ENCODE measurements at regions not wholly inside any gene's neighbourhood (a gene's known extent, or its start where the extent isn't known, plus 50 kb on each side); places are given as distances from the start of the nearest gene placed in this dataset.

- TF ChIP-seq, protein P1, sequence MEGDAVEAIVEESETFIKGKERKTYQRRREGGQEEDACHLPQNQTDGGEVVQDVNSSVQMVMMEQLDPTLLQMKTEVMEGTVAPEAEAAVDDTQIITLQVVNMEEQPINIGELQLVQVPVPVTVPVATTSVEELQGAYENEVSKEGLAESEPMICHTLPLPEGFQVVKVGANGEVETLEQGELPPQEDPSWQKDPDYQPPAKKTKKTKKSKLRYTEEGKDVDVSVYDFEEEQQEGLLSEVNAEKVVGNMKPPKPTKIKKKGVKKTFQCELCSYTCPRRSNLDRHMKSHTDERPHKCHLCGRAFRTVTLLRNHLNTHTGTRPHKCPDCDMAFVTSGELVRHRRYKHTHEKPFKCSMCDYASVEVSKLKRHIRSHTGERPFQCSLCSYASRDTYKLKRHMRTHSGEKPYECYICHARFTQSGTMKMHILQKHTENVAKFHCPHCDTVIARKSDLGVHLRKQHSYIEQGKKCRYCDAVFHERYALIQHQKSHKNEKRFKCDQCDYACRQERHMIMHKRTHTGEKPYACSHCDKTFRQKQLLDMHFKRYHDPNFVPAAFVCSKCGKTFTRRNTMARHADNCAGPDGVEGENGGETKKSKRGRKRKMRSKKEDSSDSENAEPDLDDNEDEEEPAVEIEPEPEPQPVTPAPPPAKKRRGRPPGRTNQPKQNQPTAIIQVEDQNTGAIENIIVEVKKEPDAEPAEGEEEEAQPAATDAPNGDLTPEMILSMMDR (IDR thresholded peaks at IDR 0.05; ENCODE audit: extremely low read depth, insufficient read depth, missing control alignments) = no peak
- in situ Hi-C loops (cut with MboI; ENCODE audit: low pct_unique_long_range_greater_than_20kb, low sequenced_read_pairs, unreplicated experiment) = no loop called here
- DNase-seq (ENCODE audit: low spot score) = no peak
Observed at GRCh38 chr6:166877906-166878305, 78.4 kb downstream of the RNASET2 start.

- in situ Hi-C loops (cut with MboI; ENCODE audit: low pct_unique_long_range_greater_than_20kb, low sequenced_read_pairs, unreplicated experiment) = no loop called here
- TF ChIP-seq, protein P1 (IDR thresholded peaks at IDR 0.05; ENCODE audit: extremely low read depth, insufficient read depth, missing control alignments) = no peak
- no peak for DNase-seq (ENCODE audit: low spot score)
Observed at GRCh38 chr6:166877349-166877748, 79.0 kb downstream of the RNASET2 start.

DNA sequence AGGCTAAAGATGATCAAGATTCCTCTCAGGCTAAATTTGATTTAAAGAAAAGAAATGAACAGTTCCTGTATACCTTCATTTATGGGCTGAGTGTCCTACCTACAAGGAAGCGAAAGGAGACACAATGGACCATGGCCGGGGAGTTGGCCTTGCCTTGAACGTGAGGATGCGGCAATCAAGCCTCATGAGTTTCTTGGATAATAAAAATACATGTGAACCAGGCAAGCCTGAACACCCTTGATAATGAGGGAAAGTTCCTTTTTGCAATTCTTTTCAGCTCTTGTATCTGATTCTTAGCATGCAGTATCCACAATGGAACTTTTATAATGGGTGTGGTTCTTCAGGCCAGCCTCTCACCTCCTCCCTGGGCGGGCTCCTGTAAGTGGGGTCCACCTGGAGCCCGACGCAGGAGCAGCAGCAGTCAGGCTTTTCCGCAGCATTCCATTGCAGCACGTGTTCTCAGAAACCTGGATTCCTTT is 83.8 kb downstream of the RNASET2 start:
- TF ChIP-seq, protein P1 (IDR thresholded peaks at IDR 0.05; ENCODE audit: extremely low read depth, insufficient read depth, missing control alignments) = no peak
- in situ Hi-C loops (cut with MboI; ENCODE audit: low pct_unique_long_range_greater_than_20kb, low sequenced_read_pairs, unreplicated experiment) = no loop called here
- no peak for DNase-seq (ENCODE audit: low spot score)

GRCh38 chr6:166870602-166871208 is 85.6 kb downstream of the RNASET2 start:
- DNase-seq (ENCODE audit: low spot score) = no peak
- TF ChIP-seq, protein P1 (IDR thresholded peaks at IDR 0.05; ENCODE audit: extremely low read depth, insufficient read depth, missing control alignments) = no peak

DNA sequence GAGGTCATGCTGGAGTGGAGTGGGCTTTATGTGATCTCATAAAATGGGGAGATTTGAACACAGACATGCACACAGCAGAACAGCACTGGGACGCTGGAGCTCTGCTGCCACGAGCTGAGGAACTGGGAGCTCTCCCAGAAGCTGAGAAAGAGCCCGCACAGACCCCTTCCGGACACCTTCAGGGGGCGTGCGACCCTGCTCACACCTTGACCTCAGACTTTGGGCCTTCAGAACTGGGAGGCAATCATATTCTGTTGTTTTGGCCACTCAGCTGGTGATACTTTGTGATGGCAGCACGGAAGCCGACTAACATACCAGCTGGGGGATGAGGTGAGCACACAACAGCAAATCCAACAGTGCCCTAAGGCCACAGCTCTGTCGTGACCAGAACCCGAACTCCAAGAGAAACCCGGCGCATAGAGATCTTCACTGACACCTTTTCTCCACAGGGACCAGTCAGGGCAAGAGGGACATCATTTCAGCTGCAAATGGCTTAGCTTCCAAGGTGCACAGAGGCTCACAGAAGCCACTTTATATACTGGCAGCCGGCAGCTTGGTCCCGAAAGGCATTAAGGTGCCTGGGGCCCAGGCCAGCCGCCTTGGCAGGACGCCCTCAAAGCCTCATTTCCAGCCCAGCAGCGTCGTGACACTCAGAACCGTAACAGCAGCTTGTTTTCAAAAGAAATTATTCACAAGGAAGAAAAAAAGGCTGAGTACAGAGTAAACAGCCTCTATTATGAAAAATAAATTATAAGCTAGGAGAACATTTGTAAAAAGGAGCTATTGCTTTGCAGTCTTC is 89.3 kb downstream of the RNASET2 start:
- DNase-seq (ENCODE audit: low spot score) = no peak

More at GRCh38 chr6:166870602-166871208, 85.6 kb downstream of the RNASET2 start:
- in situ Hi-C loops (cut with MboI; ENCODE audit: low pct_unique_long_range_greater_than_20kb, low sequenced_read_pairs, unreplicated experiment) = no loop called here

GRCh38 chr6:166864333-166864732 is 92.0 kb downstream of the RNASET2 start:
- DNase-seq (ENCODE audit: low spot score) = no peak
- TF ChIP-seq, protein P1 (IDR thresholded peaks at IDR 0.05; ENCODE audit: extremely low read depth, insufficient read depth, missing control alignments) = no peak
- in situ Hi-C loops (cut with MboI; ENCODE audit: low pct_unique_long_range_greater_than_20kb, low sequenced_read_pairs, unreplicated experiment) = no loop called here

More for the DNA sequence above, 89.3 kb downstream of the RNASET2 start:
- in situ Hi-C loops (cut with MboI; ENCODE audit: low pct_unique_long_range_greater_than_20kb, low sequenced_read_pairs, unreplicated experiment) = no loop called here
- TF ChIP-seq, protein P1 (IDR thresholded peaks at IDR 0.05; ENCODE audit: extremely low read depth, insufficient read depth, missing control alignments) = no peak

Data from GM13977 (cell line).